OCI-LY7 (cell line): ENCODE measurements at regions not wholly inside any gene's neighbourhood (a gene's known extent, or its start where the extent isn't known, plus 50 kb on each side); places are given as distances from the start of the nearest gene placed in this dataset.

Source experiments
- BruUV-seq: library from RNA; stranded (reverse); fragments of 400-500 nt; replicated peaks from 2 replicates; lab custom pipeline; 2021; lab: Mats Ljungman, UMichigan
- CTCF ChIA-PET: fragments of 300-600 bp; sonication (Branson Sonifier 250); formaldehyde crosslinking; loops from one replicate; lab custom pipeline; 2022; ENCODE audit warnings: antibody characterized with exemption; ENCODE audit not compliant: unreplicated experiment; lab: Charles Lee
- POLR2A ChIA-PET: fragments of 300-600 bp; sonication (Branson Sonifier 250); formaldehyde crosslinking; loops from one replicate; lab custom pipeline; 2022; ENCODE audit warnings: antibody characterized with exemption; lab: Charles Lee
- DNase-seq: peaks from one replicate; pipeline ENCODE4 v3.0.0-alpha.2; 2015; ENCODE audit warnings: low spot score
- H2AFZ ChIP-seq: fragments of 200-600 bp; sonication (generic), shearing (Covaris generic); 2 replicates; pipeline ENCODE4 v1.6.1; 2014; ENCODE audit warnings: mild to moderate bottlenecking, antibody characterized with exemption, low read length, moderate library complexity
- H3K27ac ChIP-seq: fragments of 200-600 bp; sonication (generic); 2 replicates; pipeline ENCODE4 v1.5.1; 2014; ENCODE audit warnings: mixed run types, low read depth, mild to moderate bottlenecking, moderate library complexity, low read length, inconsistent platforms; ENCODE audit not compliant: poor library complexity, severe bottlenecking
- H3K36me3 ChIP-seq: fragments of 200-600 bp; sonication (generic); 2 replicates; pipeline ENCODE4 v1.6.1; 2014; ENCODE audit warnings: mild to moderate bottlenecking, antibody characterized with exemption, low read length, moderate library complexity, mixed read lengths; ENCODE audit not compliant: insufficient read depth
- H3K4me1 ChIP-seq: fragments of 200-600 bp; sonication (generic); 2 replicates; pipeline ENCODE4 v1.5.1; 2014; ENCODE audit warnings: mild to moderate bottlenecking, low read length; ENCODE audit not compliant: insufficient read depth, poor library complexity, severe bottlenecking
- H3K4me2 ChIP-seq: fragments of 200-600 bp; sonication (generic); 2 replicates; pipeline ENCODE4 v1.6.1; 2014; ENCODE audit warnings: mild to moderate bottlenecking, low read length
- H3K4me3 ChIP-seq: fragments of 200-600 bp; sonication (generic); 2 replicates; pipeline ENCODE4 v1.5.1; 2014; ENCODE audit warnings: mild to moderate bottlenecking, low read depth, low read length; ENCODE audit not compliant: poor library complexity, severe bottlenecking
- H3K79me2 ChIP-seq: fragments of 200-600 bp; sonication (generic); 2 replicates; pipeline ENCODE4 v1.6.1; 2016; ENCODE audit warnings: low read depth, mild to moderate bottlenecking, low read length, moderate library complexity, mixed read lengths; ENCODE audit not compliant: insufficient read depth
- H3K9me2 ChIP-seq: fragments of 200-600 bp; sonication (generic); 2 replicates; pipeline ENCODE4 v1.6.1; 2016; ENCODE audit warnings: mild to moderate bottlenecking, low read length, mixed read lengths; ENCODE audit not compliant: insufficient read depth
- H3K9me3 ChIP-seq: fragments of 200-600 bp; sonication (generic); 2 replicates; pipeline ENCODE4 v1.6.1; 2014; ENCODE audit warnings: mild to moderate bottlenecking, mixed run types, low read length, mixed read lengths
- H4K20me1 ChIP-seq: fragments of 200-600 bp; sonication (generic); 2 replicates; pipeline ENCODE4 v1.6.1; 2014; ENCODE audit warnings: mild to moderate bottlenecking, antibody characterized with exemption, low read length, moderate library complexity, mixed read lengths; ENCODE audit not compliant: insufficient read depth
- CTCF ChIP-seq: fragments of 200-600 bp; sonication (generic); conservative IDR thresholded peaks from 2 replicates; pipeline ENCODE4 v1.5.1; 2014; ENCODE audit warnings: mild to moderate bottlenecking, antibody characterized with exemption, low read length, moderate library complexity, mixed read lengths
- EZH2phosphoT487 ChIP-seq: fragments of 200-600 bp; sonication (generic); IDR thresholded peaks from 2 replicates; pipeline ENCODE4 v1.6.1; 2018; ENCODE audit warnings: low read depth, borderline replicate concordance, mild to moderate bottlenecking, mixed run types, antibody characterized with exemption, low read length, moderate library complexity, mixed read lengths
- intact Hi-C: fragments of 100-400 bp; cut with micrococcal nuclease; formaldehyde crosslinking; loops from one replicate; pipeline ENCODE4 v1.10.0; 2022; ENCODE audit not compliant: unreplicated experiment

GRCh38 chr5:18749763-18750162 lies 1115.5 kb downstream of the TAF11L14 start:
- Histone ChIP-seq H3K27ac (no peak overlapping the region), H3K79me2 (no peaks in the 10 kb centered on the region), H3K4me3 (no peak overlapping the region), H3K36me3 (no peaks in the 10 kb centered on the region), H2AFZ (no peak overlapping the region), H3K9me2 (no peaks in the 10 kb centered on the region), H3K9me3 (peaks cover 8% of the 10 kb centered on the region; the same call in 1 of the 2 replicates), H3K4me1 (peaks cover 19% of the 10 kb centered on the region), H3K4me2 (no peak overlapping the region), H4K20me1 (no peaks in the 10 kb centered on the region)
- ChIA-PET CTCF (no interaction called here), POLR2A (no interaction called here)
- no peak for DNase-seq
- TF ChIP-seq CTCF, result no peak
- no peak for TF ChIP-seq EZH2phosphoT487
- intact Hi-C loops, result no loop called here
- BruUV-seq, result no TSS peak

GRCh38 chr5:18752317-18752716 lies 1118.1 kb downstream of the TAF11L14 start:
- H4K20me1 ChIP-seq, result no peaks in the 10 kb centered on the region
- no peaks in the 10 kb centered on the region for H3K36me3 ChIP-seq
- ChIA-PET POLR2A (interaction anchor here (0.7 to 1.6 kb wide), 2 partner anchors 35 to 732 kb away, joined by 3 read pairs; no protein-coding TSS in a partner anchor), CTCF (no interaction called here)
- TF ChIP-seq EZH2phosphoT487 (no peak), CTCF (no peak)
- DNase-seq, result no peak
- intact Hi-C loops, result no loop called here
- no peaks in the 10 kb centered on the region for H3K9me2 ChIP-seq
- no peaks in the 10 kb centered on the region for H3K79me2 ChIP-seq
- H3K4me2 ChIP-seq, result no peak overlapping the region
- peaks cover 2% of the 10 kb centered on the region; the same call in 1 of the 2 replicates for H3K9me3 ChIP-seq
- no peak overlapping the region for H3K4me3 ChIP-seq
- no peaks in the 10 kb centered on the region for H3K4me1 ChIP-seq
- H2AFZ ChIP-seq, result no peak overlapping the region
- no TSS peak for BruUV-seq
- H3K27ac ChIP-seq, result no peak overlapping the region

DNA sequence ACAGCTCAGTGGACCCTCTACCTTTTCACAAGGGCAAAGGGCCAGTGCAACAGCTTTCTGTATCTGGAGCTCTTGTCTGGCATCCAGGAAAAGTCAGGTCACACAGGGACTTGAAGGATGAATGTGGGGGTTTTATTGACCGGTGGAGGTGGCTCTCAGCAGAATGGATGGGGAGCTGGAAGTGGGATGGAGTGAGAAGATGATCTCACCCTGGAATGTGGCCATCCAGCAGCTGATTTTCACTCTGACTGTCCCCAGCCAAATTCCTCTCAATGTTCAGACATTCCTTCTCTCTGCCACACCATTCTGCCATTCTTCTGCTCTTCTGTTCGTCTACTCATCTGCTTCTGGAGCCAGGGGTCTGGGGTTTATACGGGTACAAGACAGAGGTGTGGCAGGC lies 1119.9 kb downstream of the TAF11L14 start:
- CTCF ChIA-PET, result no interaction called here
- BruUV-seq, result no TSS peak
- TF ChIP-seq EZH2phosphoT487 (no peak), CTCF (no peak)
- no peak overlapping the region for H3K27ac ChIP-seq
- no peak overlapping the region for H3K4me2 ChIP-seq
- POLR2A ChIA-PET, result interaction anchor here (1.2 kb wide), 1 partner anchor 26 kb away, joined by 3 read pairs; no protein-coding TSS in a partner anchor
- no peak for DNase-seq
- no peaks in the 10 kb centered on the region for H3K79me2 ChIP-seq
- intact Hi-C loops, result no loop called here
- no peaks in the 10 kb centered on the region for H3K36me3 ChIP-seq
- H3K9me3 ChIP-seq, result no peaks in the 10 kb centered on the region
- no peaks in the 10 kb centered on the region for H3K4me1 ChIP-seq
- H4K20me1 ChIP-seq, result no peaks in the 10 kb centered on the region
- no peak overlapping the region for H2AFZ ChIP-seq
- H3K9me2 ChIP-seq, result no peaks in the 10 kb centered on the region
- no peak overlapping the region for H3K4me3 ChIP-seq
